ENCODE measurements at regions not wholly inside any gene's neighbourhood (a gene's known extent, or its start where the extent isn't known, plus 50 kb on each side); places are given as distances from the start of the nearest gene placed in this dataset.

DNA sequence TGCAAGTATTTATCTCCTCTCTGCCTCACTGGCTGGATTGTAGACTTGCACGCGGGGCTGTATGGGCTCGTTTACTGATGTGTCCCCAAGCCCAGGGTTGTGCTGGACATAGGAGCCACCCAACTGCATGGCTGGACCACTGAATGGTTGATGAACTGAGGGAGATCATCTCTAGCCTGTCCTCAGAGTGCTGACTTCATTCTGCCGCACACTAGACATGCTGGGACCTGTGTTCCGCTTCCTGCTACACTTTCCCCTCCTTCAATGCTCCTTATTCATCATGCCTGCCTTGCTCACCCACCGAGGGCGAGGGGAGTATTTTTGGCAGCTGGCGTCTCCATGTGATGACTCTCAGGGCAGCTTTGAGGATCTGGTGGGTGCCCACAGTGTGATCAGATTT lies 440.2 kb downstream of the GLRX3 start:
- no peak for DNase-seq

DNA sequence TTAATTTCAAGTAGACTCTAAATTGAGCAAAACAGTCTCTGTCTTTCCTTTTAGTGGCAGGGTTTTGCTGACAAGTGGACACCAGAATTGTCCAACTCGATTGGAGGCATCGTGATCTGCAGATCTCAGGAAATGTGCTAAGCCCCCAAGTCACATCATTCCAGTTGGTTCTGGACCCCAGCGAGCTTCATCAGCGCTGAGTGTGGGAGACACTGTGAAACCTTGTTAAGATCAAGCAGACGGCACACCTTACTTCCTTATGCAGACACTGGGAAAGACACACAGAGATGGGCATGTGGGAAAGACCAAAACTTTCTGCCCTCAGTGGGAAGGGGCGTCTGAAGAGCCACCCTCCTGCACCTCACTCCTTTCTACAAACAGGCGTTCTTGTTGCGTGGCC lies 440.8 kb downstream of the GLRX3 start:
- no peak for DNase-seq

DNA sequence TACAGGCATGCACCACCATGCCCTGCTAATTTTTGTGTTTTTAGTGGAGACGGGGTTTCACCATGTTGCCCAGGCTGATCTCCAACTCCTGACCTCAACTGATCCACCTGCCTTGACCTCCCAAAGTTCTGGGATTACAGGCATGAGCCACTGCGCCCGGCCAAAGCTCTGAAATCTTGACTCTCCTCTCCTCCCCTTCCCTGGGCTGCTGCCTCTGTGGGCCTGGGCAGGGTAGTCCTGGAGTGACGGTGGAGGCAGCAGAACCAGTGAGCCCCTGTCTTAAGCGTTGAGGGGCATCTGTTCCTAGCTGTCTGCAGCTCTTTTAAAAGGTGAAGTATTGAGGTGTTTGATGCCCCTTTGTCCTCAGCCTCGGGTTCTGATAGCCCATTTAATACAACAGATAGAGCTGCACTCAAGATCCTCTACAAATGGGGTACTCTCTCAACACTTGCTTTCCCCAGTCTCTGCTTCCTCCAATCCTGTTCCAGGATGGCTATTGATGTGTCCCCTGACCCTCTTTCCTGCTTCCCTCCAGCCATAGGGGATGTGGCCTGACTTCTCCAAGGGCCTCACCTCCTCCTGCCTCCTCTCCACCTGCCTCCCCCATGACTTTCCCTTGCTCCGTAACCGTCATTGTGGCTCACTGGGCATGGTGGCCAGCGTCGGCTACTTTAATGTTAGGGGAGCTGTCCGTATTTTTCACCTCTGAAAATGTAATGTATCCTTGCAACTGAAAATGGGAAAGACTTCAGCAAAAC lies 442.5 kb downstream of the GLRX3 start:
- DNase-seq, result no peak

DNA sequence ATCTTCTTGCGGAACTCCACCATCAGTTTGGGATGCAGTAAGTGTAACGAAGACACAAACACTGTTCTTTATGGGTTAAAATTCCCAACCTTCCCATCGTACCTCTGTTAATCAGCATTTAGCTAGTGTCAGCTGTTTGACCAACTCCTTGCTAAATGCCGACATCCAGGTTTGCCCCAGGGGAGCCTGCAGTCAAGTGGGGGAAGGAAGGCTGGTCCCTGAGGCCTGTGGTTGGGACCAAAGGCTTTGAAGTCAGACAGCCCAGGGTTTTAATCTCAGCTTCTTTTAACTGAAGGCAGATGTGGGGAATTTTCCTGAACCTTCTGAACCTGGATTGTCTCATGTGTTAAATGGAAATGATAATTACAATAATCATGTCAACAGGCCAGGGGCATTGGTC lies 443.7 kb downstream of the GLRX3 start:
- no peak for DNase-seq

DNA sequence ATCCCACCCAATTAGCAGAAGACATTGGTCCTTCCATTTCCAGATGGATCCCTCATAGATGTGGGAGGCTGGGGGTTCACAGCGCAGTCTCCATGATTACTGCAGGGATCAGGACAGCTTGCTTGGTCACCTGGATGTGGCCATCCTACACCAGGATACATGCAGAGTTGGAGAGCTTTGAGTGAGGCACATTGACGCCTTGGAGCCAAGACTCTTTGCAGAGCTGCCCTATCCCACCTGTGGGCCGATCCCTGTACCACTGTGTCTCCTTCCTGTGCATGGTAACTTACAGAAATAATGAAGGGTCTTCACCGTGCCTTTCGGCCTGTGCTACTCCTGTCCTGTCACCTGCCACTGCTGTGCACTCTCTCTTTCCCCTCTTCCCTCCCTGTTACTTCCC lies 444.8 kb downstream of the GLRX3 start:
- DNase-seq, result no peak

DNA sequence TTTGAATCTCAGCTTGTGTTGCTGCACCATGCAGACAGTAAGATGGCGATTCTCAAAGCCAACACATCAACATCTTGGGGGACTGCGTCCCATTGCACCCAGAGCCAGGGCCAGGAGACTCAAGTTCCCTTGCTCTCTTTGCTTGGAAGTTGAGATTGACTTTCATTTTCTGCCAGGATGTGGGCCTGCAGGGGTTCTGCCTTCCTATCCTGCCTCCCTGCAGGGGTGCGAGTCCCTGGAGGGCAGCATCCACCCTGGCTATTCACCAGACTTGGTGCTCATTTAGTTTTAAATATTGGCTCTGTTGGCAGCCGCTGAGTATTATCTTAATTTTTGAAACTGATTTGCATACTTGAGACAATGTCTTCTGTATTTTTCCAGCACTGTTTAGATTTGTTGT lies 451.5 kb downstream of the GLRX3 start:
- DNase-seq, result no peak

DNA sequence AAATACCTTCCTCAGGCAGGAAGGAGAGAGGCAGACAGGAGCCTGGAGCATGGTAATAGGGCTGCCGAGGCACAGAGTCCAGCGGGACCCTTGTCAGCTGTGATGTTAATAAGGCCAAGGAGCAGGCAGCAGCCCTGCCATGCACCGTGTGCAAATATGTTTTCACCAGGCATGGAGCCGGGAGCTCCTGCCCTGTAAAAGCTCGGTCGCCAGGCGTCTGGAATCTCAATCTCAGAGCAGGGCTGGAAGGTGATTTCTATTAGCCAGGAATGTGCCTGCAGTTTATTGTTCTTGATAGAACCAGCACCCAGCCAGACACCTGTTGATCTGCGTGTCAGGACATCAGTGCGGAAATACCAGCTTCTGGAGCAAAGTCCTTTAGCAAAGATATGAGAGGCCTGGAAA lies 469.8 kb downstream of the GLRX3 start:
- DNase-seq, result no peak

DNA sequence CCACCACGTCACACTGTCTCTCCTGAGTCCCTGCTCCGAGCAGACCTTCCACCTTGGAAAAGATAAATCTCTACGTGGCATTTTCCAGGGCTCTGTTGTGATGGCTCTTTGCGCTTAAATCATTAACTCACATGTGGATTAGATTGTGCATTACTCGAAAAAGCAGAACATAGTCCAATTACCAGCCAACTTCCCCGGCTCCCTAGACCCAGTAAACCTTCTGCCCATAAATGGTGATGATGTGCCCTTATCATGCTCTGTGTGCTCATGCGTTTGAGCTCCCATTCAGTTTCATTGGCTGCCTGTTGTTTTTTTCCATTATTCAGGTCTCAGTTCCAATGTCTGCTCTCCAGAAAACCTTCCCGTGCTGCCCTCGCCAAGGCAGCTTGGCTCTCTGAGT lies 471.2 kb downstream of the GLRX3 start:
- DNase-seq, result no peak

DNA sequence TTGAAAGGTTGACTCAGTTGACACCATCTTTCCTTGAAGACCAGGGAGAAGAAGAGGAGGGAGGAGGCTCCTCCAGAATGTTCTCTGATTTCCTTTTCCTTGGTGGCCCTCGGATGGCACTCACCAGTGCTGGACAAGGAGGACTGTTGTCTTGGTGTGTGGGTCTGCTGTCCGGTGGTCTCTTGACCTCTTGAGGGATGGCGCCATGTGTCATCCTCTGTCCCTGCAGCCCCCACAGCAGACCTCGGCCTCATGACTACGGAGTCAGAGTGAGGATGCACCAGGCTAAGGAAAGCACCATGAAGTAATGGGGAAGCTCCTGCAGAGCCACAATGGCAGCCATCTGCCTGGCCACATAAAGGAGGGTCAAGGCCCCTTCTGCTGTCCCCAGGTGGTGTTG lies 475.0 kb downstream of the GLRX3 start:
- no peak for DNase-seq

DNA sequence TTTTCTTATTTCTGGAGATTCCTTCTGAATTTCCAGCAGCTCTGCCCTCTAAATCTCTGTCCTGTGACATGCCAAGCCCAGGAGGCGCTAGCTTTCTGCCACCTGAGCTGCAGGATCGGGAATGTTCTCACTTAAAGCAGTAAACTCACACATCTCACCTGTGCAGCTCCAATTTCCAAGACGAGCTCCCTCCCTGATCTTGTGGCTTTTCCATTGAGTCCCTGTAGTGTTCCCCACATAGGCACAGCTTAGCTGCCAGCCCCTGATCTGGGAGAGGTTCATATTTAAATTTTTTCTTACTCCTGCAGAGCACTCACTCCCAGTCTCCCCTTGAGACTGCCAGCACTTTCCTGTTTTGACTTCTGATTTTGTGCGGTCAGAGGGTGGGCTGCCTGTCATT lies 479.3 kb downstream of the GLRX3 start:
- DNase-seq, result no peak

DNA sequence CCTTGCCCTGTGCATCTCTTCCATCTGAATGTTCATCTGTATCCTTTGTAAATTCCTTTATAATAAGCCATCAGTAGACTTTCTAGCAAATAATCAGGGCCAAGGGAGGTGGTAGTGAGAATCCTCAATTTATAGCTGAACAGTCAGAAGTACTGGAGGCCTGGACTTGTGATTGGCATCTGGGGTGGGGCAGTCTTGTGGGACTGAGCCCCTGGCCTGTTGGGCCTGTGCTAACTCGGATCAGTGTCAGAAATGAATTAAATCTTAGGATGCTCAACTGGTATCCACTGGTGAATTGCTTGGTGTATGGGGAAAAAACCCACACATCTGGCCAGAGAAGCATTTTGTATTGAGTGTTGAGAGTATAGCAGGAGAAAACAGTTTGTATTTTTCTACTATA lies 481.8 kb downstream of the GLRX3 start:
- DNase-seq, result no peak

DNA sequence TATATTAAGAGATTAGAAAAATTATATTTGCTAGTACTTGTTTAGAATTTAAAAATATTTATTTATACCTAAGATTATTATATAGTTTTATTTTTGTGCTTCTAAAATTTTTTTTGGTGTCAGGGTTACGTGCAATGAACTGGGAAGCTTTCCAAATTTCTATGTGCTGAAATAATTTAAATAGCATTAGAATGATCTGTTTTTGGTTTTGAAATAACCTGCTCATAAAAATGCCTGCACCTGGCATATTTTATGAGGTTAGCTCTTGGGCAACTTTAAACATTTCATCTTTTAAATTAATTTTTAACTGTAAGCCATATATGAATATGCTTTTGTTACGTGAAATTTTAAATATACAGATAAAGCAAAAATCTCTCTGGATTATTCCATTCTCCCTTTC lies 482.5 kb downstream of the GLRX3 start:
- DNase-seq, result no peak

DNA sequence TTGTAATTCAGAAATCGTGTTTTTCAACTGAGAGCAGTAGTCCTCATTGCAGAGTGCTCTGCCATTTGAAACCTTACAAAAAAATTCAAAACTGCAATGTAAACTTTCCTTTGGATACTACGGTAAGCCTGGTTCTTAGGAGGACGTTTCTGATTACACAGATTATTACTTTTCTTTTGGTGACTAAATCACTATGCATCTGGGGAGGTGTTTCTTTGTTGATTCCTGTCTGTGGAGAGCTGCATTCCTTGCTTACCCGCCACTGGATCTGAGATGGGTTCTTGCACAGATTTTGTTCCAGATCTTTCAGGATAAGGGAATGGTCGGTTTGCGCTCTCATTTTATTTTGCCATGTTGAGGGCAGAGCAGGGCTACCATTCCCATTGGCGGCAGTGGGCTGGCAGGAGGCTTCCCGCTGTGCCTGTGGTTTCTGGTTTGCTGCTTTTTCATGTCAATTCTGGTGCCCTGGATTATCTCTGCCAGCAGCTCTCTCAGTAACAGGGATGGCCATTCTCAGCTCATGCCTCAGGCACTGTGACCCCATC lies 485.1 kb downstream of the GLRX3 start:
- no peak for DNase-seq

DNA sequence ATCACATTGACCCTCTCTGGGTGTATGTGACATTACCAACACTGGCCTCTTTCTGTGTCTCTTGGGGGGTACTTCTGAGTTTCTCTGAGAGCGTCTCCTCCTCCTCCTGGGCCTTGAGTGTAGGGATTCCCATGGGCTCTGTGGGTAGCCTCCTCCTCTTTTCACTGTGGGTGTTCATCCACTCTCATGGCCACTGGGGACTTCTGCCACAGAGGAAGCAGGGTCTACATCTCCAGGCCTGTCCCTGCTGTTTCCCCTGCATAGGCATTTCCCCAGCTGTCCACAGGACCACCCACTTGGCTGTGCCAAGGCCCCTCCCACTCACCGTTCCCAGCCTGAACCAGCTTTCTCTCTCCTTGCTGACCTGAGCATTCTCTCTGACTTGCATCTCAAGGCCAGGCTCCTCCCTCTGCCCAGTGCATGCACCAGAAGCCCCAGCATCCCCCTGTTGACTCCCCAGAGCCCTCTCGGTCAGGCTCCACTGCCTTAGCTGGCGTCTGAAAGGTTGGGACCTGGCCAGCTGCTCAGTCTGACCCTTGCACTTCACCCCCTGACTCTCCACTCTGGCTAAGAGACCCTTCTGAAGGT lies 487.6 kb downstream of the GLRX3 start:
- no peak for DNase-seq

DNA sequence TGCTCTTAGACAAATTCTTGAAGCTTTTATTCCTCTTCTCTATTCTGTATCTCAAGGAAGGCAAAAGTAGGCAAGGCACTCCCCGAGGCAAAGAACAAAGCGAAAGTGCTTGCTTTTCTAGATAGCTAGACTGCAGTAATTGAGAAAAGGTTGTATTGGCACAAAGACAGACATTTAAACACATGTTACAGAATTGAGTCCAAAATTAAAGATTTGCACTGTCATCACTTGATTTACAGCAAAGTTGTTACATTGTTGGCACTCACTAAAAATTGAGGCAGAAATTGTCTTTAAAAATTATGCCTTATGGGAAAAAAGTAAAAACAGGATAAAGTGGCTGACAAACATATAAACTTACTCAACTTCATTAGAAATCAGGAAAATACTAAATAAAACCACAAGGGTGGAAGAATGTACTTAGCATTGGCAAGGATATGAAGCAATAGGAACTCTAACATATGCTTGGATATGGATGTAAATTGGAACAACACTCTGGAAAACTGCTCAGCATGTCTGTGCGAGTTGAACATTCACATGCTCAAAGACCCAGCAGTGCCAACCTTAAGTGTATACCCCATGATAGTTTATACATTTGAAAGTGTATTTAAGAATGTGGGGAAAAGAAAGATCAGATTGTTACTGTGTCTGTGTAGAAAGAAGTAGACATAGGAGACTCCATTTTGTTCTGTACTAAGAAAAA lies 491.3 kb downstream of the GLRX3 start:
- DNase-seq, result no peak

DNA sequence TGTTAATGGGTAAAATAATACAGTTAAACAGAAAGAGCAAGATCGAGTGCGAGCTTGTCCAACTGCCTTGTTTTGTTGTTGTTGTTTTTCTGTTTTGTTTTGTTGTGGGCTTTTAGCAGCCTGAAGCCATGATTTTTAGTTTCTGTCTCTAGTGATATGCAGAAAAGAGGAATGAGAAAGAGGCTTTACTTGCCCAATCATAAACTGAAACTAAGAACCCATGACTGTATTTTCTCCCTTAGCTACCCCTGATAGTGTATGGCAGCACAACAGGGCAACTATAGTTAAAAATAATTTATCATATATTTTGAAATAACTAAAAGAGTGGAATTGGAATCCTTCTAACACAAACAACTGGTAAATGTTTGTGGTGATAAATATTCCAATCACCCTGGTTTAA lies 493.9 kb downstream of the GLRX3 start:
- no peak for DNase-seq

DNA sequence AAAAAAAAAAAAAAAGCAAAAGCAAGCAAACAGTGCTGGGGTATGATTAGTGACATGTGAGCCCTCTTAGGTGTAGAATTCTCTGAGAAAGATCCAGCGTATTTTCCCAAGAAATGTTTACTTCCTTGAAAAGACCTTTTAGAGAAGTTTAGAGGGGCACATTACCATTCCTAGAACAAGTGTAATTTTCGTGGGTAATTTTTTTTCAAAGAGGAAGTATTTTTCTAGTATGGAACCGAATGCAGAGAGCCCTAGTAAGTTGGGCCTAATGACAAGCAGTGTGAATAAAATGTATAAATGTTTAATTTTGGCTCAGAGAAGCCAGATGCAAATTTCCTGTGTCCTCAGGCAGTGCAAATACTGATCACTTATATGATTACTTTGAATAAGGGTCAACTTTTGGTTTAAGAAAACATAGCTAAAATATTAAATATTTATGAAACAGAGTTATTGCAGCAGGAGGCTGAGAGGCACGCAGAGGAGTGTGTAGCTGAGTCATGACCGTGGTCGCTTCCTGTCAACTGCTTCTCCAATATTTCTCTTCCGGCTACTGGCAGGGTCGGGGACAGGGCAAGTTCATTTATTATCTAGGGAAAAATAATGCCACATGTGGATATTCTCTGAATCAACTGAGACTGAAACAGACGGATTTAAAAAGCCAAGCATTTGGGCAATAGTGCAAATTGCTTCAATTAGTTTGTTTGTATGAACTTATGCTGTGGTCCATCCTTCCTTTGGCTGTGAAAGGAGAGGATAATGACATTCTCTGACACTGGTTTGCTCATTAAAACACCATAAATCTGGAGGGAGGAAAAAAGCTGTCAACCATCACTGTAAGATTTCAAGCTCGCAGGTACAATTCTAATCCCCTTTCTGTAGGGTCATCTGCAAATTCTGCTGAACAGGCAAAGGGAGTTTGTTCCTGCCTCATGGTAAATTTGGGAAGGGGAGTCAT lies 495.2 kb downstream of the GLRX3 start:
- no peak for DNase-seq

DNA sequence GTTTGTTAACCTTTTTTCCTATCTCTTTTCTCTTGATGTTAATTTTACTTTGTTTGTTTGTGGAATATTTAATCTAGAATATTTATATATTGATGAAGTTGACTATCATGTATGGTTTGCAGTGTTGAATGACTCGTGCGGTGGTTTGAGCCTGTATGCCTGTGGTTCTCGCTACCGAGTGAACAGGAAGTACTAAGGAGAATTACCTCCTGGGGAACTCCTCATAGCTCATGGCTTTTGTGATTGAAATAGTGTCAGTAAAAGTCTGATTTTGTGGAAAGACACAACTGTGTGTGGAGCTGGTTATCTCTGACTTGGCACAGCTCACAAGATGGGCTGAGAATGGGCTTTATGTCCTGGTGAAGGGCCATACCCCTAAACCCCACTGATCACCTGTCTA lies 498.6 kb downstream of the GLRX3 start:
- DNase-seq, result no peak

DNA sequence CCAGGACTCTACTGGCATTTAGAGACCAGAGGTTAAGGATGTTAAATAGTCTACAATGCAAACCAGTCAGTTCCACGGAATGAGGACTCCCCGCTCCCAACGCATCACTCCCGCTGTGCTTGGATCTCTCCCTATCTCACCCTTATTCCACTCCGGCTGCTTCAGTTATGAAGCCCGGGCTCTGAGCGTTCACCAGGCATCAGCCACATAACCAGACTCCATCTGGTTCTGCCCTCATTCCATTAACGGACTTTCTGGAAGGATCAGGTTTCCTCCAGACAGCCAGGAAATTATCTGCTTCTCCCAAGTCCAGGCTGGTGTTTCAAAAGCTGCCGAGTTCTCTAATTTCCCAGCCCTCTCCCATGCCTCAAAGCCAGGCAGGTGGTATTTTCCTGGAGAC lies 499.3 kb downstream of the GLRX3 start:
- DNase-seq, result no peak

DNA sequence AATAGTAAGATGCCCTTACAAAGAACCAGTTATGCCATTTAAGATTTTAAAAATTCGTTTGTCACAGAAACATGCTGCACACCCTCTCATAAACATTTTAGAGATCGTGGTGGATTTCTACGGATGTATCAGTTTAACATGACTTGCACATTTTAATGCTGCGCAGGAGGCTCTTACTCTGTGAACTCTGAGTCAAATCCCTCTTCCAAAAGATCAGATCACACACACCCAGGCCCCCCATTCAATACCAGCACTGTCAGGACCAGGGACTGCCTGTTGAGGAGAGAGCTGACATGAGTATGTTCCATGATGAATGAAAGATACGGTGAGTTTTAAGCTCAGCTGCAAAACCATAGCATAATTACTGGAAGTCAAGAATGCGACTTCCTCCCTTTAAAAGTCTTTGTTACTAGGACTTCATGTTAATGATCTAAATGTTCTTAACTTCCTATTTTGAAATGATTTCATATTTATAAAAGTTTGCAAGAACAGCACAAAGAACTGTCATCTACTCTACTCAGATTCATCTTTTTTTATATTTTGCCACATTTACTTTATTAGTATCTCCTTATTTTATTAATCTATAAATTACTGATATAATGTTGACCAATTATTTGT lies 500.2 kb downstream of the GLRX3 start:
- DNase-seq, result no peak

DNA sequence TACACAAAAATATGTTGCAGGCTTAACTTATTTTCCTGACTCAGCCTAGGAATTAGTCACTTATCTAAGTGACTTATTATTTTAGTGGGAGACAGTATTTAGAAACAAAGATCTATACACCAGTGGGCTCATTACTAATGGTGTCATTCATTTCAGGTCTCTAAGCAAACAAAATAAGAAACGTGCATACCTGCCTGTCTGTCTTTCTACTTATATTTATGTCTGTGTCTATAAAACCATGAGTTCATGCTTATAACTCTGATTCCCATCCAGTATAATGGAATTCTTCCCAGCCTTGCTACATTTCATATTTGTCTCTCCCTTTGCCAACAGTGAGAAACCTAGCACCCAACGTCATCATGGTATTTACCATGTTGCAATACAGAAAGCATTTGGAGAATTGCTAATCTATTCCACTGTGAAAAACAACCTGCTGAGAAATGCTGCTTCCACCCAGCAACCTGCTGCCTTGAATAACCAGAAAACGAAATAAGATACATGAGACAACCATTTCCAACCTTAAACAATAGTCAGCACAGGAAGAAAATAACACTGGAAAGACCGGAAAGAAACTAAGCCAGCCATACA lies 501.0 kb downstream of the GLRX3 start:
- no peak for DNase-seq

DNA sequence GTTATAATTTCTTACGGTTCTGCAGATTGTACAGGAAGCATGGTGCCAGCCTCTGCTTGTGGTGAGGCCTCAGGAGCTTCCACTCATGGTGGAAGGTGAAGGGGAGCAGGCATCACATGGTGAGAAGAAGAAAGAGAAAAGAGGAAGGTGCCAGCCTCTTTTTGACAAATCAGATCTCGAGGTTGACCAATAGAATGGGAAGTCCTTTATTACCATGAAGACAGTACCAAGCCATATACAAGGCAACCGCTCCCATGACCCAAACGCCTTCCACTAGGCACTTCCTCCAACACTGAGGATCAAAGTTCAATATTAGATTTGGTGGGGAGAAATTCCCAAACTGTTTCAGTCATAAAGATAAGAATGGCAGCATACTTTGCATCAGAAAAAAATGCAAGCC lies 502.8 kb downstream of the GLRX3 start:
- DNase-seq, result no peak

Data from CD4-positive, alpha-beta T cell treated with Interleukin-4 for 4 hours (primary cell).